ENCODE measurements at regions not wholly inside any gene's neighbourhood (a gene's known extent, or its start where the extent isn't known, plus 50 kb on each side); places are given as distances from the start of the nearest gene placed in this dataset.
"Not testable (repeated sequence)": the region's sequence is repeated elsewhere in the genome, so short reads cannot be mapped to it uniquely, and the experiment has no call there.

GRCh38 chr3:99319450-99319849 lies 318.9 kb upstream of the COL8A1 start:
- no peak for DNase-seq (ENCODE audit: low read depth in 2 of 2)

- DNase-seq (ENCODE audit: low read depth in 2 of 2) = peak in 1 of 2 experiments; percentile 46
Measured at GRCh38 chr3:99317201-99317600, 321.2 kb upstream of the COL8A1 start.

- no peak for DNase-seq (ENCODE audit: low read depth in 2 of 2)
Measured at GRCh38 chr3:99315896-99316295, 322.5 kb upstream of the COL8A1 start.

- DNase-seq (ENCODE audit: low read depth in 2 of 2) = no peak
Measured at GRCh38 chr3:99313485-99313884, 324.9 kb upstream of the COL8A1 start.

- DNase-seq (ENCODE audit: low read depth in 2 of 2) = no peak
Measured at GRCh38 chr3:99298661-99299060, 339.7 kb upstream of the COL8A1 start.

- DNase-seq (ENCODE audit: low read depth in 2 of 2) = no peak
Measured at GRCh38 chr3:99295836-99296235, 342.6 kb upstream of the COL8A1 start.

GRCh38 chr3:99294092-99294491 lies 344.3 kb upstream of the COL8A1 start:
- not testable (repeated sequence) for DNase-seq (ENCODE audit: low read depth in 2 of 2)

GRCh38 chr3:99287876-99288275 lies 350.5 kb upstream of the COL8A1 start:
- no peak for DNase-seq (ENCODE audit: low read depth in 2 of 2)

- DNase-seq (ENCODE audit: low read depth in 2 of 2) = peak; percentile 3
Measured at GRCh38 chr3:99286266-99286845, 352.0 kb upstream of the COL8A1 start.

GRCh38 chr3:99269606-99270351 lies 368.3 kb upstream of the DCBLD2 start:
- DNase-seq (ENCODE audit: low read depth in 2 of 2) = no peak

- no peak for DNase-seq (ENCODE audit: low read depth in 2 of 2)
Measured at GRCh38 chr3:99256788-99257187, 355.3 kb upstream of the DCBLD2 start.

- DNase-seq (ENCODE audit: low read depth in 2 of 2) = no peak
Measured at GRCh38 chr3:99253963-99254355, 352.5 kb upstream of the DCBLD2 start.

- DNase-seq (ENCODE audit: low read depth in 2 of 2) = no peak
Measured at GRCh38 chr3:99250821-99251355, 349.4 kb upstream of the DCBLD2 start.

GRCh38 chr3:99250272-99250671 lies 348.8 kb upstream of the DCBLD2 start:
- peak in 1 of 2 experiments; percentile 42 for DNase-seq (ENCODE audit: low read depth in 2 of 2)

GRCh38 chr3:99249627-99250026 lies 348.1 kb upstream of the DCBLD2 start:
- no peak for DNase-seq (ENCODE audit: low read depth in 2 of 2)

- no peak for DNase-seq (ENCODE audit: low read depth in 2 of 2)
Measured at GRCh38 chr3:99248913-99249312, 347.4 kb upstream of the DCBLD2 start.

GRCh38 chr3:99248130-99248529 lies 346.6 kb upstream of the DCBLD2 start:
- no peak for DNase-seq (ENCODE audit: low read depth in 2 of 2)

- peak in 1 of 2 experiments; percentile 34 for DNase-seq (ENCODE audit: low read depth in 2 of 2)
Measured at GRCh38 chr3:99246010-99246654, 344.6 kb upstream of the DCBLD2 start.

GRCh38 chr3:99242271-99242670 lies 340.8 kb upstream of the DCBLD2 start:
- DNase-seq (ENCODE audit: low read depth in 2 of 2) = peak in 1 of 2 experiments; percentile 49

GRCh38 chr3:99240700-99241099 lies 339.2 kb upstream of the DCBLD2 start:
- no peak for DNase-seq (ENCODE audit: low read depth in 2 of 2)

- DNase-seq (ENCODE audit: low read depth in 2 of 2) = no peak
Measured at GRCh38 chr3:99236576-99236975, 335.1 kb upstream of the DCBLD2 start.

GRCh38 chr3:99232696-99233095 lies 331.2 kb upstream of the DCBLD2 start:
- no peak for DNase-seq (ENCODE audit: low read depth in 2 of 2)

- no peak for DNase-seq (ENCODE audit: low read depth in 2 of 2)
Measured at GRCh38 chr3:99218468-99218867, 317.0 kb upstream of the DCBLD2 start.

Data from fibroblast of skin of left quadriceps (primary cell).